ENCODE measurements at regions not wholly inside any gene's neighbourhood (a gene's known extent, or its start where the extent isn't known, plus 50 kb on each side); places are given as distances from the start of the nearest gene placed in this dataset.
"Not testable (repeated sequence)": the region's sequence is repeated elsewhere in the genome, so short reads cannot be mapped to it uniquely, and the experiment has no call there.

DNA sequence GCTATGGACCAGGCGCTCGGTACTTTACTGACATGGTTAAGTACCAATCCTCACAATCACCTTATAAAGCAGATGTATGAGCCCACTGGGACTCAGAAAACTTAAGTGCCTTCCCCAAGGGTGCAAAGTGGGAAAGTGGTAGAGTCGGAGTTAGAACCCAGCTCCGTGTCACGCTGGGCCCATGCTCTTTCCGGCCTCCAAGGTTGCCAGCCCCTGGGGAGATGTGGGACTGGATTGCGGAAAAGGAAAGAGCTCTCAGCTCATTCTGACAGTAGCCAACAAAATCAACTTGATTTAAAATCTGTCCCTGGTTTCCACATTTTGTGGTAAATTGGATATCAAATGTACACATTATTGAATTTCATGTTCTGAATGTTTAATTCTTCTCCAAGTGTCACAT, 403.8 kb downstream of the DCDC2C start:
- Histone ChIP-seq H3K27me3 (ENCODE audit: control insufficient read depth, insufficient read depth, low read length) (no peaks in the 10 kb centered on the region), H3K4me3 (ENCODE audit: insufficient read depth, low read depth, low read length) (no peak overlapping the region), H3K36me3 (replicated peaks; ENCODE audit: control insufficient read depth, insufficient read depth, low read length) (no peaks in the 10 kb centered on the region)
- DNase-seq, result no peak

DNA sequence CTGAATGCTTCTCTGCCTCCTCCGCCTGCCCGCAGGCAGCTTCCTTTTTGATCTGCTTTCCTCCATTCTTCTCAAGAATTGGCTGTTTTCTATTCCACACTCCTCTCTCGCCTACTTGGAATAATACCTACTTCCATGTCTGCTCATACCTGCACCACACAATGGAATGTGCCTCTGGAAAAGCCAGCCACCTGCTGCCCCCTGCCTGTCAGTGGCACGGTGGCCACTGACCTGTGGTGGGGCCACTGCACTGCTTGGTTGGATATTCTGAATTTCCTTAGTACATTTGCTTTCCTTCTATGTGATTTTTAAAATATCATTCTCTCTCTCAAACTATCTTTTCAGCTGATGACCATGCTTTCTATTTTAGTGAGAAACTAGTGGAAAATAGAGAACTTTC, 406.9 kb downstream of the DCDC2C start:
- peak; percentile 51 for DNase-seq
- no peaks in the 10 kb centered on the region for H3K36me3 ChIP-seq (replicated peaks; ENCODE audit: control insufficient read depth, insufficient read depth, low read length)
- no peak overlapping the region for H3K4me3 ChIP-seq (ENCODE audit: insufficient read depth, low read depth, low read length)
- H3K27me3 ChIP-seq (ENCODE audit: control insufficient read depth, insufficient read depth, low read length), result no peaks in the 10 kb centered on the region

DNA sequence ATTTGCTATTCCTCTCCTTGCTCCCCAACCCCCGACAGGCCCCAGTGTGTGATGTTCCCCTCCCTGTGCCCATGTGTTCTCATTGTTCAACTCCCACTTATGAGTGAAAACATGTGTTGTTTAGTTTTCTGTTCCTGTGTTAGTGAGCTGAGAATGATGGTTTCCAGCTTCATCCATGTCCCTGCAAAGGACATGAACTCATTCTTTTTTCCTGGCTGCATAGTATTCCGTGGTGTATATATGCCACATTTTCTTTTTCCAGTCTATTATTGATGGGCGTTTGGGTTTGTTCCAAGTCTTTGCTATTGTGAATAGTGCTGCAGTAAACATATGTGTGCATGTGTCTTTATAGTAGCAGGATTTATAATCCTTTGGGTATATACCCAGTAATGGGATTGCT, 412.1 kb downstream of the DCDC2C start:
- not testable (repeated sequence) for H3K36me3 ChIP-seq (replicated peaks; ENCODE audit: control insufficient read depth, insufficient read depth, low read length); H3K27me3 ChIP-seq (ENCODE audit: control insufficient read depth, insufficient read depth, low read length); DNase-seq; H3K4me3 ChIP-seq (ENCODE audit: insufficient read depth, low read depth, low read length)

DNA sequence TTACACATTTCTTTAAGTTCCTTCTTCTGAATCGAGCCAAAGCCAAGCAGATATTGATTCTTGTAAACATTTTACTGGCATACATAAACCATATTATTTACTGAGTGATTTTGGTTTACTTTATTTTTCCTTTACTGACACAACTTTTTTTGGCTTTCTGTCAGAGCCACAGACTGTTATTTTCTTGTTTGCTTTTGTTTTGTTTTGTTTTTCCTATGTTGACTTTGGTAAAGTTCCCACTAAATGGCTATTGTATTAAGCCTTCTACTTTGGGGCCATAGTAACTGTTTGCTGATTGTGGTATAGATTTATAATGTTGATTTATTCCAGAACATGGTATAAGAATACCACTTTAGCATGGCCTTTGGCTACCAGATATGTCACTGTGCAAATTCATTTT, 419.4 kb downstream of the DCDC2C start:
- H3K4me3 ChIP-seq (ENCODE audit: insufficient read depth, low read depth, low read length), result no peak overlapping the region

DNA sequence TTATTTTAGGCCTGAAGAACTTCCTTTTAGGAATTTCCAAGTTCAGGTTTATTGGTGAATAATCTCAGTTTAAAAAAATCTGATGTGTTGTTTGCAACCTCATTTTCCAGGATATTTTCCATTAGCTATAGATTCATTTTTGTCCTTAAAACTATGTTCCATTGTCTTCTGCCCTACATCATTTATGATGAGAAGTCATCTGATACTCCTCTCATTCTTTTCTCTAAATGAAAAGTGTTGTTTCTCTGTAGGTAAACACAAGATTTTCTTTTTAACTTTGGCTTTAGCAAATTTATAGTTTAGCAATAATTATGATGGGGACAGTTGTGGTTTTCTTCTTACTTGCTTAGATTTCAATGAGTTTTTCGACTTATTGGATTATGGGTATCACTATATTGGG, 427.3 kb downstream of the DCDC2C start:
- Histone ChIP-seq H3K36me3 (replicated peaks; ENCODE audit: control insufficient read depth, insufficient read depth, low read length) (no peaks in the 10 kb centered on the region), H3K27me3 (ENCODE audit: control insufficient read depth, insufficient read depth, low read length) (no peaks in the 10 kb centered on the region), H3K4me3 (ENCODE audit: insufficient read depth, low read depth, low read length) (no peak overlapping the region)
- no peak for DNase-seq

More for the DNA sequence above, 419.4 kb downstream of the DCDC2C start:
- Histone ChIP-seq H3K36me3 (replicated peaks; ENCODE audit: control insufficient read depth, insufficient read depth, low read length) (no peaks in the 10 kb centered on the region), H3K27me3 (ENCODE audit: control insufficient read depth, insufficient read depth, low read length) (no peaks in the 10 kb centered on the region)
- no peak for DNase-seq

DNA sequence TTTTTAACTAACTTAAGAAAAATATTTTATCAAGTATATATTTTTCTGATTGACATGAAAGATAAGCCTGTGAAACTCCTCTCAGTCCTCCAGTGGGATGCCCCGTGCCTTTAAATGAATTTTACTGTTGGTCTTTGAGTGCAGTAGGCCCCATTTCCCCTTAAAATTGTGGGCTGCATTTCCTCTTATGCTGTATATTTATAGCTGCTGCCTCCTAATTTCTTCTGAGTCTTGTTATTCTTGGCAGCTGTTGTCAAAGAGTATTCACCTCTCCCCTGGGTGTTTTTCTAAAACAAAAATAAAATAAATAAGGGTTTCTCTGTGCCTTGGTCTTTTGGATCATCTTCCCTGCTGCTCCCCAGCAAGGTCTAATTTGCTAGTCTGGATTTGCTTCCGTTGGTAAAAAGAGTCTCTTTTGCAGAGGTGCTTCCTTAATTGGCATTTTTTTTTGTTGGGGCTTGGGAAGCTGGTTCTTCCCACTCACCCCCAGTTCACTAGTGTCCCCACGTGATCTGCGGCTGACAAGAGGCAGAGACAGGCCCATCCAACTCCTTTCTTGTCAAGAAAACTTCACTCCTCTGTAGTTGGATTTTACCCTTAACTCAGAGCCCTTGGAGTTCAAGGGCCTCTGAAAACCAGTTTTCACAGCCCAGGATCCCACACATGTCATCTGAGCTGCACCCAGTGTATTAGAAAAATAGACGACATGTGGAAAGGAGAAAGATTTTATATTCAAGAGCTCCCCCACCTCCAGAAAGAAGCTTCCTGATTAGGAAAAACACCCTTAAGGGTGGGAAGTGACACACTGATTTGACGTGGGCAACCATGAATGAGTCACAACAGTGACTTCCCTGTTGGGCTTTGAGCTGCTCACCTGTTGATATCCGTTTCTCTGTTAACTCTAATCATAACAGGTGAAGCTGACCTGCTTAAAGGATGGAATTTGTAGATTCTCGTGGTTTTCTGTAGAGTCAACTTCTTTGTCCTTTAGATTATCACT, 431.5 kb downstream of the DCDC2C start:
- DNase-seq, result no peak
- no peaks in the 10 kb centered on the region for H3K27me3 ChIP-seq (ENCODE audit: control insufficient read depth, insufficient read depth, low read length)
- no peaks in the 10 kb centered on the region for H3K36me3 ChIP-seq (replicated peaks; ENCODE audit: control insufficient read depth, insufficient read depth, low read length)
- H3K4me3 ChIP-seq (ENCODE audit: insufficient read depth, low read depth, low read length), result no peak overlapping the region

DNA sequence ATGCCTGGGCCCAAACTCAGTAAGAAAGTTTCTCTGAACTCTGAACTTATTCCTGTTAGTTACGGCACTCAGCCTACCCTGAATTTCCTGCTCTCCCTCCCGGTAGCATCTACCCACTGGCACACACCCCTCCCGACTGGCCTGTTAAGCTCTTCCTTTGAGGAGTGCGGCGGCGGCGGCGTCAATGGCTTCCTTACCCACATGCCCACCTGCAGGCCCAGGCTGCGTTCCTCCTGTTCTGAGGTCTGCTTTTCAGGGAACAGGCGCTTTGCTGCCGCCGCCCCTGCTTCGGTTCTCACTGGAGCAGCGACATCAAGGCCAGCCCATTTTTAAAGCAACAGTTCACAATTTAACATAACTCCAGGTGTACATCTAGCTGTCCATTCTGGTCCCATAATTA, 432.4 kb downstream of the DCDC2C start:
- Histone ChIP-seq H3K27me3 (ENCODE audit: control insufficient read depth, insufficient read depth, low read length) (no peaks in the 10 kb centered on the region), H3K4me3 (ENCODE audit: insufficient read depth, low read depth, low read length) (no peak overlapping the region), H3K36me3 (replicated peaks; ENCODE audit: control insufficient read depth, insufficient read depth, low read length) (no peaks in the 10 kb centered on the region)
- peak; percentile 12 for DNase-seq

DNA sequence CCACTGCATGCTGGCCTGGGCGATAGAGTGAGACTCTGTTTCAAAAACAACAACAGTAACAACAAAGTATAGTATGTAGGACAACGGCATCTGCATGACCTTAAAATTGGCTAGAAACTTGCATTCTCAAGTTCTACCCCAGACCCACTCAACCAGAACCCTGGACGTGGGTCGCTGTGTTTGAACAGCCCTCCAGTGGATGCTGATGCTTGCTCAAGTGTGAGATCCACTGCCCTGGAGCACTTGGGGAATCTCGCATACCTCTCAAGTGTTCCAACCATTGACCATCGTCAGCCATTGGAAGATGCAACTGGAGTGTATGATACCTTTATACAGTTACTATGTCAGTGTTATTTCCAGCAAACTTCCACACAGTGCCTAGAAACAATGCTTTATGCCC, 435.9 kb downstream of the DCDC2C start:
- Histone ChIP-seq H3K4me3 (ENCODE audit: insufficient read depth, low read depth, low read length) (no peak overlapping the region), H3K36me3 (replicated peaks; ENCODE audit: control insufficient read depth, insufficient read depth, low read length) (no peaks in the 10 kb centered on the region), H3K27me3 (ENCODE audit: control insufficient read depth, insufficient read depth, low read length) (no peaks in the 10 kb centered on the region)
- no peak for DNase-seq

DNA sequence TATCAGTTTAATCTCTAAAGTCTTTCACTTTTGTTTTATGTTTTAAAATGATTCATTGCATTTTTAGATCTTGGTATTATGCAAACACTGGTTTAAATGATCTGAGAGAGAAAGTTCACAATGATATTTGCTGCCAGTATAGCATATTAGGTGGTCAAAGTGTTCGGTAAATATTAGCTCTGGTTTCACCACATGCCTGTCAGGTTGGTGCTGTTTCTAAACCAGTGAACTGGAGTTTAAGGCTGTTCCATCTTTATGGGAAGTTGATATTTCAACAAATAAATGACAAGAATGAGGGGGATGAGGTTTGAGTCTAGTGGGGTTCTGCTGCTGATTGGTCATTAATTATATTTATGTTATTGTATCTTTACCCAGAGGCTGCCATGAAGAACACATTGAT, 436.4 kb downstream of the DCDC2C start:
- no peak for DNase-seq
- no peak overlapping the region for H3K4me3 ChIP-seq (ENCODE audit: insufficient read depth, low read depth, low read length)
- no peaks in the 10 kb centered on the region for H3K36me3 ChIP-seq (replicated peaks; ENCODE audit: control insufficient read depth, insufficient read depth, low read length)
- no peaks in the 10 kb centered on the region for H3K27me3 ChIP-seq (ENCODE audit: control insufficient read depth, insufficient read depth, low read length)

DNA sequence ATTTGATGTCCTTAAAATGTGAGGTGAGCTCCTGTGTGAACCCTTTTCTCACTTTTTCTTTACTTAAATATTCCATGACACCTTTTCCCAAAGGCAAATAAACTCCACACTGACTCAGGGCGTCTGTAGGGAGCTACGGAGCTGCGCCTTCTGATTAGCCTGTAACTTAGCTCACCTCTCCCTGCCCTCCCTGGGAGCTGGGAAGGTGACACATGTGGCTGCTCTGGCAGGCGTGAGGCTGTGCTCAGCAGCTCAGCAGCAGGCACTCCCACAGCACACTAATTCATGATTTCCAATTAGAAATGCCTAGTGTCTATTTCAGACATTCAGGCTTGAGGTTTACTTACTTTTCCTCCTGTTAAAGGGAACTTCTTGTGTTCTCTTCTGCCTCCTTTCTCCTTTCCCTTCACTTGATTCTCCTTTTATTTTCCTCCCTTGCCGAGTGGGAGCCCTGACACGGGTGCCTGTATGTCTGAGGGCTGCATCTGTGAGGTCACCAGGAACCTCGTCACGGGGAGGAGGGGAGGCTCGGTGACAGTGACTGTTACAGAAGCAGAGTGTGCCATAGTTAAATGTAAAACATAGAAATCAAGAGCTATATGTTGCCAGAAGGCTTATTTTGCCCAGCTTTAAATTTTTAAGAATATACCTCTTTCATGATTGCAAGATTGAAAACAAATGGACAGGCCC, 437.1 kb downstream of the DCDC2C start:
- Histone ChIP-seq H3K36me3 (replicated peaks; ENCODE audit: control insufficient read depth, insufficient read depth, low read length) (no peaks in the 10 kb centered on the region), H3K27me3 (ENCODE audit: control insufficient read depth, insufficient read depth, low read length) (no peaks in the 10 kb centered on the region), H3K4me3 (ENCODE audit: insufficient read depth, low read depth, low read length) (no peak overlapping the region)
- DNase-seq, result no peak

DNA sequence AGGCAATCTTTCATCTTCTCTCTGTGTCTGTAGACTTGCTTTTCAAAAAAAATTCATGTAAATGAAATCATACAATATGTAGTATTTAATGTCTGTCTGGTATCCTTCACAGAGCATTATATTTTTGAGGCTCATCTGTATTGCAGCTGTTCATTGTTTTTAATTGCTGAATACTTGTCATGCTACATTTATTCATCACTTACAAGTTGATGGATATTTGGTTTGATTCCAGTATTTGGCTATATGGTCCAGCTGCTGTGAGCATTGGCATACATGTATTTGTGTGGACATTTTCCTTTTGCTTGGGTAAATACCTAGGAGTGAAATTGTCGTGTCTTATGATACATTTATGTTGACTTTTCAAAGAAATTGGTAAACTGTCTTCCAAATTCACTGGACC, 441.4 kb downstream of the DCDC2C start:
- no peaks in the 10 kb centered on the region for H3K36me3 ChIP-seq (replicated peaks; ENCODE audit: control insufficient read depth, insufficient read depth, low read length)
- H3K4me3 ChIP-seq (ENCODE audit: insufficient read depth, low read depth, low read length), result no peak overlapping the region
- no peaks in the 10 kb centered on the region for H3K27me3 ChIP-seq (ENCODE audit: control insufficient read depth, insufficient read depth, low read length)
- DNase-seq, result no peak

DNA sequence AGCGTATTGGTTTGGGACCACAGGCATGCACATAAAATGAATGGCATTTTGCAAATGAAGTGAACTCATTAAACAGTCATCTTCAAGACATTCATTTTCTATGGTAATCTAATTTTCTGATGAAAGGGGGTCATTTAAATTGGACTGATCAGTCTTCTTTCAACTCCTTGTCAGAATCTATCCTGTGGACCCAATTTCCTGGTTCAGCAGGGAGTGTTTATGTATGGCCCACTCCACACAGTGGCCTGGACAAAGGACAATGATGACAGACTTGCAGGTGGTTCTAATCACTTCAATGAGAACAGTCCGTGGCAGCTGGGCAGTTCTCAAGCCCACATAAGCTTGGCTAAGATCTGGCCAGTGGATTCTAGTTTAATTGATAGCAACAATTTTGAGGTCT, 448.1 kb downstream of the DCDC2C start:
- Histone ChIP-seq H3K27me3 (ENCODE audit: control insufficient read depth, insufficient read depth, low read length) (no peaks in the 10 kb centered on the region), H3K4me3 (ENCODE audit: insufficient read depth, low read depth, low read length) (no peak overlapping the region), H3K36me3 (replicated peaks; ENCODE audit: control insufficient read depth, insufficient read depth, low read length) (no peaks in the 10 kb centered on the region)
- no peak for DNase-seq

DNA sequence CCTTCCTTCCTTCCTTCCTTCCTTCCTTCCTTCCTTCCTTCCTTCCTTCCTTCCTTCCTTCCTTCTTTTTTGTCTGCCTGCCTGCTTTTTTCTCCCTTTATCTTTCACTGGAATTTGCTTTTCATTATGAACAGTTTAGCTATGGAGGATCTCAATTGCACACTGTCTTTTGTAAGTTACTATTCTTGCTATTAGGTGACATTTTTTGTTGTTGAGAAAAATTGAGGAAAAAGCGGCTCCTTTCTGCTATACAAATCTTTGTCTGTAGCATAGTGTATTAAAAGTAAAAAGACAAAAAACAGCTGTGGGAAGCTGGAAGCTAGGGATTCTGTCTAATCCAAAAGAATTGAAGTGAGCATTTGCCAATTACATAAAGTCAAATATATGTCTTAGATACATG, 448.7 kb downstream of the DCDC2C start:
- no peaks in the 10 kb centered on the region for H3K36me3 ChIP-seq (replicated peaks; ENCODE audit: control insufficient read depth, insufficient read depth, low read length)
- no peak overlapping the region for H3K4me3 ChIP-seq (ENCODE audit: insufficient read depth, low read depth, low read length)
- H3K27me3 ChIP-seq (ENCODE audit: control insufficient read depth, insufficient read depth, low read length), result no peaks in the 10 kb centered on the region
- no peak for DNase-seq

DNA sequence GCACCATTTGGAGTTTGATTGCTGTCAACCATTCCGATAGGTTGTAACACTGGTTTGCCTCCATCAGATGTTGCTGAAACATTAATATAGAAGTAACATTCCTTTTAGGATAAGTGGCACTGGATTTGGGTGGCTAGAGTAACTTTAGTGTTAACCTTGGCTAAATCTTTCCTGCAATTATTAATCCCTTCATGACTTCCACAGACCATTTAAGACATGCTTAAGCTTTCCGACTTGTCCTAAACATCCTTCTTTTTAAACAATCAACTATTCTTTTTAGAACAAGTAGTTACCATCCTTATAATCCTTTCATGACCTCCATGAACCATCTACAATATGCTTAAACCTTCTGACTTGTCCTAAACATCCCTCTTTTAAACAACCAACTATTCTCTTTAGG, 465.5 kb downstream of the DCDC2C start:
- no peak for DNase-seq
- H3K36me3 ChIP-seq (replicated peaks; ENCODE audit: control insufficient read depth, insufficient read depth, low read length), result no peaks in the 10 kb centered on the region
- H3K27me3 ChIP-seq (ENCODE audit: control insufficient read depth, insufficient read depth, low read length), result no peaks in the 10 kb centered on the region
- no peak overlapping the region for H3K4me3 ChIP-seq (ENCODE audit: insufficient read depth, low read depth, low read length)

DNA sequence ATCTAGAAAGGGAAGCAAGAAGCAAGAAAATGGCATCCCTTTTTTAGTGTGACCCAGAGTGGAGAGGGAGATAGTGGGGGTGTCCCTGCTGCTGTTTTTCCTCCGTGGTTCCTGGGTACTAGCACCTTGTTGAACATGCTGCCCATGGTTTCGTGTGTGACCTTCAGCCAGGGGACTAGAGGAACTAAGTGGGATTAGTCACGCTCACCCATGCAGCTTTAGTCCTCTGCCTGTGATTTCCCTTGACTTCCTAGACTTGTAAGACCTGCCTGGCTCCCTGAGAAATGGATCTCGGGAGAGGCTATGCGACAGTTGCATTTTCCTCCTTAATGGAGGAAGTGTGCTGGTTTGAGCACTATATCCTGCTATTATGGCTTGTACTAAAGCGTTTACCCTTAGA, 471.4 kb downstream of the DCDC2C start:
- DNase-seq, result no peak
- Histone ChIP-seq H3K27me3 (ENCODE audit: control insufficient read depth, insufficient read depth, low read length) (no peaks in the 10 kb centered on the region), H3K36me3 (replicated peaks; ENCODE audit: control insufficient read depth, insufficient read depth, low read length) (no peaks in the 10 kb centered on the region), H3K4me3 (ENCODE audit: insufficient read depth, low read depth, low read length) (no peak overlapping the region)
